ENCODE measurements at regions not wholly inside any gene's neighbourhood (a gene's known extent, or its start where the extent isn't known, plus 50 kb on each side); places are given as distances from the start of the nearest gene placed in this dataset.
"Not testable (repeated sequence)": the region's sequence is repeated elsewhere in the genome, so short reads cannot be mapped to it uniquely, and the experiment has no call there.

GRCh38 chr9:135180586-135180985 is 93.1 kb downstream of the OLFM1 start:
- no peak overlapping the region for H3K4me3 ChIP-seq (ENCODE audit: low read length)
- TF ChIP-seq CTCF (IDR thresholded peaks at IDR 0.05; ENCODE audit: insufficient read depth, low read depth, low read length, missing control alignments), result no peak
- DNase-seq (ENCODE audit: low read depth), result no peak

- TF ChIP-seq CTCF (IDR thresholded peaks at IDR 0.05; ENCODE audit: insufficient read depth, low read depth, low read length, missing control alignments), result no peak
- no peak for DNase-seq (ENCODE audit: low read depth)
- H3K4me3 ChIP-seq (ENCODE audit: low read length), result no peak overlapping the region
These were observed 93.9 kb downstream of the OLFM1 start for GRCh38 chr9:135181336-135181735.

GRCh38 chr9:135181841-135182240 is 94.4 kb downstream of the OLFM1 start:
- DNase-seq (ENCODE audit: low read depth); H3K4me3 ChIP-seq (ENCODE audit: low read length): not testable (repeated sequence)

GRCh38 chr9:135183069-135183468 is 95.6 kb downstream of the OLFM1 start:
- TF ChIP-seq CTCF (IDR thresholded peaks at IDR 0.05; ENCODE audit: insufficient read depth, low read depth, low read length, missing control alignments), result no peak
- DNase-seq (ENCODE audit: low read depth), result no peak
- no peak overlapping the region for H3K4me3 ChIP-seq (ENCODE audit: low read length)

GRCh38 chr9:135183528-135184180 is 96.2 kb downstream of the OLFM1 start:
- no peak overlapping the region for H3K4me3 ChIP-seq (ENCODE audit: low read length)
- DNase-seq (ENCODE audit: low read depth), result no peak
- TF ChIP-seq CTCF (IDR thresholded peaks at IDR 0.05; ENCODE audit: insufficient read depth, low read depth, low read length, missing control alignments), result no peak

- no peak for DNase-seq (ENCODE audit: low read depth)
- TF ChIP-seq CTCF (IDR thresholded peaks at IDR 0.05; ENCODE audit: insufficient read depth, low read depth, low read length, missing control alignments), result no peak
These were observed 96.9 kb downstream of the OLFM1 start for GRCh38 chr9:135184181-135185053.

GRCh38 chr9:135185060-135185459 is 97.6 kb downstream of the OLFM1 start:
- no peak overlapping the region for H3K4me3 ChIP-seq (ENCODE audit: low read length)
- TF ChIP-seq CTCF (IDR thresholded peaks at IDR 0.05; ENCODE audit: insufficient read depth, low read depth, low read length, missing control alignments), result no peak
- DNase-seq (ENCODE audit: low read depth), result no peak

More at GRCh38 chr9:135184181-135185053, 96.9 kb downstream of the OLFM1 start:
- no peak overlapping the region for H3K4me3 ChIP-seq (ENCODE audit: low read length)

All from epithelial cell of esophagus (primary cell).